ENCODE measurements at regions not wholly inside any gene's neighbourhood (a gene's known extent, or its start where the extent isn't known, plus 50 kb on each side); places are given as distances from the start of the nearest gene placed in this dataset.

GRCh38 chr16:51201604-51202003, 50.5 kb upstream of the SALL1 start:
- DNase-seq: no peak
